ELF-1 (cell line): ENCODE measurements at regions not wholly inside any gene's neighbourhood (a gene's known extent, or its start where the extent isn't known, plus 50 kb on each side); places are given as distances from the start of the nearest gene placed in this dataset.
"Not testable (repeated sequence)": the region's sequence is repeated elsewhere in the genome, so short reads cannot be mapped to it uniquely, and the experiment has no call there.

Experiments used
- DNase-seq: peaks from one replicate; pipeline ENCODE4 v3.0.0-alpha.2; 2016; ENCODE audit warnings: low read depth, low spot score

GRCh38 chr4:92232566-92232965 lies 71.2 kb upstream of the GRID2 start:
- no peak for DNase-seq

GRCh38 chr4:92234393-92235176 lies 69.2 kb upstream of the GRID2 start:
- DNase-seq = no peak

GRCh38 chr4:92235731-92236130 lies 68.0 kb upstream of the GRID2 start:
- no peak for DNase-seq

- DNase-seq = no peak
Measured at GRCh38 chr4:92236877-92237276, 66.9 kb upstream of the GRID2 start.

GRCh38 chr4:92237559-92237958 lies 66.2 kb upstream of the GRID2 start:
- DNase-seq = no peak

- DNase-seq = no peak
Measured at GRCh38 chr4:92241094-92241493, 62.7 kb upstream of the GRID2 start.

- no peak for DNase-seq
Measured at GRCh38 chr4:92246384-92246783, 57.4 kb upstream of the GRID2 start.

GRCh38 chr4:92249541-92249940 lies 54.2 kb upstream of the GRID2 start:
- DNase-seq = no peak

- no peak for DNase-seq
Measured at GRCh38 chr4:92251711-92252110, 52.1 kb upstream of the GRID2 start.

- not testable (repeated sequence) for DNase-seq
Measured at GRCh38 chr4:92252358-92252757, 51.4 kb upstream of the GRID2 start.

- no peak for DNase-seq
Measured at GRCh38 chr4:92252846-92253245, 50.9 kb upstream of the GRID2 start.

GRCh38 chr4:92253550-92253949 lies 50.2 kb upstream of the GRID2 start:
- peak; percentile 4 for DNase-seq
